WI38 (cell line): ENCODE measurements at regions not wholly inside any gene's neighbourhood (a gene's known extent, or its start where the extent isn't known, plus 50 kb on each side); places are given as distances from the start of the nearest gene placed in this dataset.

Experiments used
- H3K4me3 ChIP-seq: 2 replicates; pipeline ENCODE4 v1.5.1; 2011; ENCODE audit warnings: low read depth, mild to moderate bottlenecking, control low read depth, low read length
- TF ChIP-seq, protein P1 (sequence below): IDR thresholded peaks from 2 replicates; pipeline ENCODE4 v1.5.1; 2012; ENCODE audit warnings: low read depth, mild to moderate bottlenecking, control low read depth, low read length

GRCh38 chr9:81303658-81304057 lies 385.7 kb downstream of the TLE1 start:
- no peak overlapping the region for H3K4me3 ChIP-seq
- TF ChIP-seq, protein P1, sequence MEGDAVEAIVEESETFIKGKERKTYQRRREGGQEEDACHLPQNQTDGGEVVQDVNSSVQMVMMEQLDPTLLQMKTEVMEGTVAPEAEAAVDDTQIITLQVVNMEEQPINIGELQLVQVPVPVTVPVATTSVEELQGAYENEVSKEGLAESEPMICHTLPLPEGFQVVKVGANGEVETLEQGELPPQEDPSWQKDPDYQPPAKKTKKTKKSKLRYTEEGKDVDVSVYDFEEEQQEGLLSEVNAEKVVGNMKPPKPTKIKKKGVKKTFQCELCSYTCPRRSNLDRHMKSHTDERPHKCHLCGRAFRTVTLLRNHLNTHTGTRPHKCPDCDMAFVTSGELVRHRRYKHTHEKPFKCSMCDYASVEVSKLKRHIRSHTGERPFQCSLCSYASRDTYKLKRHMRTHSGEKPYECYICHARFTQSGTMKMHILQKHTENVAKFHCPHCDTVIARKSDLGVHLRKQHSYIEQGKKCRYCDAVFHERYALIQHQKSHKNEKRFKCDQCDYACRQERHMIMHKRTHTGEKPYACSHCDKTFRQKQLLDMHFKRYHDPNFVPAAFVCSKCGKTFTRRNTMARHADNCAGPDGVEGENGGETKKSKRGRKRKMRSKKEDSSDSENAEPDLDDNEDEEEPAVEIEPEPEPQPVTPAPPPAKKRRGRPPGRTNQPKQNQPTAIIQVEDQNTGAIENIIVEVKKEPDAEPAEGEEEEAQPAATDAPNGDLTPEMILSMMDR, result no peak

- H3K4me3 ChIP-seq, result no peak overlapping the region
- TF ChIP-seq, protein P1, result no peak
These were observed 395.7 kb downstream of the TLE1 start for GRCh38 chr9:81293651-81294050.

- TF ChIP-seq, protein P1, result no peak
- no peak overlapping the region for H3K4me3 ChIP-seq
These were observed 397.1 kb downstream of the TLE1 start for GRCh38 chr9:81292056-81292805.

- H3K4me3 ChIP-seq, result no peak overlapping the region
- TF ChIP-seq, protein P1, result no peak
These were observed 399.7 kb downstream of the TLE1 start for GRCh38 chr9:81289622-81290021.

- H3K4me3 ChIP-seq, result no peak overlapping the region
- TF ChIP-seq, protein P1, result no peak
These were observed 421.3 kb downstream of the TLE1 start for GRCh38 chr9:81268048-81268447.

DNA sequence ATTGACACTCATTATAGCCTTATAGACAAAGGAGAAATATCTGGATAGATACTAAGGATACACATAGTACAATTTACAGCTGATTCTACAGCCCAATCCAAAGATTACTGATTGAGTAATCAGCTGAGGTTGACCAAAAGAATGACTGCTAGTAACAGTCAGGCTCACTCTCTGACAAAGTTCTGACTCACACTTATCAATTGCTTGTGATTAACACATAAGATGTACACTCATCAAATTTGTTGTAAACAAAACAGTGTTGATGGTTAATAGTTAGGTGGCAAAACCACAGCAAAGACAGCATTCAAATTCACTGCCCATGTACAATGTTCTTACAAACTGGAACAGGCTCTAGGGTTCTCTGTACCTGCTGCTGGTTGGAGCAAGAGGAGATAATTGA lies 422.7 kb downstream of the TLE1 start:
- no peak overlapping the region for H3K4me3 ChIP-seq
- TF ChIP-seq, protein P1, result no peak

GRCh38 chr9:81266086-81266485 lies 423.3 kb downstream of the TLE1 start:
- H3K4me3 ChIP-seq, result no peak overlapping the region
- TF ChIP-seq, protein P1, result no peak
